ENCODE measurements at regions not wholly inside any gene's neighbourhood (a gene's known extent, or its start where the extent isn't known, plus 50 kb on each side); places are given as distances from the start of the nearest gene placed in this dataset.

- no peak for FAIRE-seq
Observed at GRCh38 chr9:13580760-13581159, 301.3 kb upstream of the MPDZ start.

GRCh38 chr9:13580131-13580530 is 300.6 kb upstream of the MPDZ start:
- FAIRE-seq = no peak

DNA sequence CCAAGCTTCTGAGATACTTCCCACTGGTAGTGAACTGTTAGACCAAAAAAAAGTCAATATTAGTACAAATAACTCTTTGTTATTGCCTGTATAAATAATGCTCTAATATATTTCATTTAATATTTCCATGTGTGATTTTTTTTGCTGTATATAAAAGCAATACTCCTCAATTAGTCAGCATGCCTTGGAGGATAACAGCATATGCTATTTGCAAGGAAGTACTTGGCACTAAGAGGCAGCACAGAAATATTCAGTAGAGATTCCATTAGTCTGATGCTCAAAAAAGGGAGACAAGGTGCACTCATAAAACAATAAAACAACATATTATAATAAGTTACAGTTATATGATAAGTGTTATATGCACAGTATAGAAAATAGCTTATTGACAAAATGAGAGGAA is 296.6 kb upstream of the MPDZ start:
- FAIRE-seq = no peak

DNA sequence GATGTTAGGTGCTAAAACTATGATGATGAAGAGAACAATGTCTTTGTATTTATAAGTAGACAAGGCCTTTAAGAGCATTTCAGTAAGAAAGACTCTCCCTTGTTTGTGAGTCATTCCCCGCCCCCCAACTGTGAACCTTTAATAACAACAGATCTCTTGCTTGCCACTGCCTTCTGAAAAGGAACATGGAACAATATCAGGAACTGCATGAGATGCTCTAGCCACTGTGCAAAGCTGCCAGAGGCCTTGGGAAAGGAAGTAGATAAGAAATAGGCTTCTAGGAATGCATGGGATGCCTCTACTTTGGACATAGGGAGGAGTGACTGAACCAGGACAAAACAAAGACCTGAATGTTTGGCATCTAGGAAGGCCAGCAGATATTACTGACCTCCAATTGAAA is 296.1 kb upstream of the MPDZ start:
- no peak for FAIRE-seq

DNA sequence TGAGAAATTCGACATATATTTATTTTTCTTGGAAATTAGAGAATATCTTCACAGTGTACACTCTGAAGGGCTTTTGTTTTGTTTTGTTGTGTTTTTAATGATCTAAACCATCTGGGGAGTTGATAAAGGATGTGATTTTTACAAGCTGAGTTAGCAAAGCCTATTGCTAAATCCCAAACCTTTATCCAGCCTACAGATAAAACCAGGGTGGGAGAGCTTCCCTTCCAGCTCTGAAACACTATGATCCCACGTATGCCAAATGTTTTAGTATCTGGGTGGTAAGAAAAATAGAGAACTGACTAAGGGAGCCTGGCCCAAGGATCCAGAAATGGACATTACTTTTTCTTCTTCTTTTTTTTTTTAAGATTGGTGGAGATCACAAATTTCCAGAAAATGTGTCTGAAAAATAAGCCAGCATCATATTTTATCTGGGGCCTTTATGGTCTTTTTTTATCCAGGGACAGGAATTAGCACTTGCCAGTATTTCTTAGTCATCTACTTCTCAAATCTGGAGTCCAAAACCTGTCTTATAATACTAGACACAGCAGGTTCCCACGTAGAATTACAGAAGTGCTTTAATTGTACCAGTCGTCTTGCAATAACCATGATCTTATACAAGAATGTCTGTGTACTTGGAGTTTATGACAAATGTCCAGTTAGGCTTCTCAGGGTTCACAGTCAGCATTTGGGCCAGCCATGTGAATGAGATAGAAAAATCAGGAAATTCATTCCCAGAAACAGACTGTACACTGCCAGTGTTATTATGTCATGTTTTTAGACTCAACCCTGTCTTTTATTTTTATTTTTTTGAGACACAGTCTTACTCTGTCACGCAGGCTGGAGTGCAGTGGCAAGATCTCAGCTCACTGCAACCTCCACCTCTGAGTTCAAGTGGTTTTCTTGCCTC is 290.8 kb upstream of the MPDZ start:
- FAIRE-seq = no peak

GRCh38 chr9:13569602-13570067 is 290.1 kb upstream of the MPDZ start:
- no peak for FAIRE-seq

DNA sequence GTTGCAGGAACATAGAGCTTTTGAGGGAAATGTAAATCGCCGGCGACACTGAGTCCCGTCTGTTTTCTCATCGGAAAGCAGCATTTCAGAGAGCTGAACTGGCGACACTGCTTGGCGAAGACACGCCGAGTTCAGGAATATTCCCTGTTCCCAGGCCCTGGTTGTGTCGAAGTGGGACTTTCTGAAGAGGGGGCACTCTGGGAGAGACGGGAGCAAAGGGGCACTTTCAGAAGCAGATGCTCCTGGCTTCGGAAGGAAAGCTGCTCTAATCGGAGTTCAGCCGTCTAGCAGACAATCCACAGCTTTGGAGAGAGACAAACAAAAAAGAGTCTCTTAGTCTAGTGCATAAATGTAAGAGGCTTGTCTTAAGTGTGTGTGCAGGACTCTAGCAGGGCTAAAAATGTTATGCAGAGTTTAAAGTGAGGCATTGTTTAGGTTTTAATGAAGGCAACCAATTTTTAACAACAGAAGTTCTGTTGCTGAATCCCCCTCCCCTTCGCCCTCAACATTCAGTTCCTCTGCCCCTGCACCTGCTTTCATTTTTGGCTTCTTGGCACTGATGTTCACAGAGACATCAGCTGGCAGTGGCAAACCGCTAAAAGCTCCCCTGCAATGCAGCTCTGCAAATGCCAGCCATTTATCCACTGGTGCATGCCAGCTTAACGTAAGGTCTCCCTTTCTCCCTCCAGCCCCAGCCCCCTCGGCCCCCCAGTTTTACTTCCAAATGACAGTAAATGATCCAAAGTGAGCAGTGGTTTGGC is 289.5 kb upstream of the MPDZ start:
- FAIRE-seq = no peak

DNA sequence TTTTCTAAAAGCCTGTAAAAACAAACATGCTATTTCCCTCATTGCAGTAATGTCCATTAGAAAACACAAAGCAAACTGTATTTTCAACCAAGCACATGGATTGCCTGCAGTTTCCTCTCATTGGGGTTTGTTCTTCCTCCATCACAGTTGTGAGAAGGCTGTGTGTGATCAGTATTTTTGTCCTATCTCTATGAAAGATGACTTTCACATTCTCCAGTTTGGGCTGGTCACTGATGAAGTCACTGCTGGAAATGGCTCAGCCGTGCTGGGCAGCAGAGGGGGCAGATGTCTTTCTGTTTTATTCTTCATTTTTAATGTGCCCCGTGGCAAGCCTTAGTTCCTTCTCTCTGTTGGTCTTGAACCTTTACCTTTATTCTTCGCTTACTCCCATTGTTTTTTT is 288.9 kb upstream of the MPDZ start:
- FAIRE-seq = no peak

DNA sequence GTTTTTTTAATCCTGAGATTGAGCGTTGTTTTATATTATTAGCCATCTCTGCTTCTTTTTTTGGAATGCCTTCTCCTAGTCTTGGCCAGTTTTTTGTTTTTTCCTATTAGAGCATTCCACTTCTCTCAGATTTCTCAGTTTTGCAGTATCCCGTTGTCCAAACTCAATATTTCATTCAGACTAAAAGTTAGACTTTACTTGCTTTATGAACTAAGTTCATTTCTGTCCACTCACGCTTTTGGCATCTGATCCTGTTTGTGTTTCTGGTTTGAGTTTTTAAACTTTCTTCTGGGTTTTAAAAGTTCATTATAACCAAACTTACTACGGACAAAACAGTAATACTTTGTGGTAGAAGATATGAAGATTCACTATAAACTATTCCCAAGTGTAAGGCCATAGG is 288.3 kb upstream of the MPDZ start:
- no peak for FAIRE-seq

DNA sequence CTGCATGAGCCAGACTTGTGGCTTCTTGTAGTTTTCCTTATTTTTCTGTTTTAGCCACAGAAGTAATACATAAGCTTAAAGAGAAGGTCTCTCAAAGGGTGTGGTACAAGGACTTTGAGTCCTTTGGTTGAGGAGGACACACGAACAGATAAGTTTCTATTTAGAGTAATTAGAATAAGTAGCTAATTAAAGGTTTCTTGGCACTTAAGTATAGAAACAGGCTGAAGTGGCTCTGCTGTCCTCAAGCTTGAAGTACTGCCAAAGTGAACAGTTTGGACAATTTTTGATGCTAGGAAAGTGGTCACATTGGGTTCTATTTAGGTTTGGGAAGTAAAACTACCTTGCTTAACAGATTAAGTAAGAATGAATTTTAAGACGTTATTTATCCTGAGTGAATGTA is 278.3 kb upstream of the MPDZ start:
- FAIRE-seq = no peak

GRCh38 chr9:13556656-13557055 is 277.2 kb upstream of the MPDZ start:
- no peak for FAIRE-seq

- FAIRE-seq = no peak
Observed at GRCh38 chr9:13555989-13556500, 276.6 kb upstream of the MPDZ start.

DNA sequence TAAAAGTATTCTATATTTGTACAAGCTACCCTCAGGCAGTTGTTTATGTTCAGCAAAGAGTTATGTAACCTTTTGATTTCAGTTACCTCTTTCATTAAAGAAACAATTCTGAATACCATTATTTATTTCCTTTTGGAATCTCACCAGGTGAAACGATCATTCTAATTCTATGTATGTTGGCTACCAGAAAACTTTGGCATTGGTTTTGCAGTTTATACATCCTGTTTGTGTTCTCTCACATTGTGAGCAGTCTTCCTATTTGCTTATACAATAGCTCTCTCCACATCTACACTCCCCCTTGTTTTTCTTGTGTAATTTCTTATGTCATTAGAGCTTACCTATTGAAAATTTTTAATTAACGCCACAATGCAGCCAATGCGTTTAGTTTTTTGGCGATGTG is 276.0 kb upstream of the MPDZ start:
- no peak for FAIRE-seq

GRCh38 chr9:13554626-13555025 is 275.1 kb upstream of the MPDZ start:
- no peak for FAIRE-seq

DNA sequence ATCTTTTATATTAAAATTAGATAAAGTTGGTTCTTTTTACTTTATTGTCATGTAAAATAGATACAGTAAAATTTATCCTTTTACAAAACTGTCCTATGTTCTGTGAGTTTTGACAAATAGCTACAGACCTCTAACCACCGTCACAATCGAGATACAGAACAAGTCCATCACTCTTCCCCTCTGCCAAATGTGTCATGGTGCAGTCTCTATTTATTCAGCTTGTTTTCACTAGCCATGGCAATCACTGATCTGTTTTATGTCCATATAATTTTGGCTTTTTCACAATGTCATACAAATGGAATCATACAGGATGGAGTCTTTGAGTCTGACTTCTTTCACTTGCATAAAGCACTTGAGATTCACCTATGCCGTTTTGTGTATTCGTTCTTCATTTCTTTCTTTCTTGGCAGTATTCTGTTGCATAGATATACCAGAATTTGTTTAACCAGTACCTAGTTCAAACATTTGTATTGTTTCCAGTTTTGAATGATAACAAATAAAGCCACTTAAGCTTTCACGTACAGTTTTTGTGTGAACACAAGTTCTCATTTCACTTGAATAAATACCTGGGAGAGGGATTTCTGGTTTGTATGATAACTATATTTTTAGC is 273.2 kb upstream of the MPDZ start:
- no peak for FAIRE-seq

- FAIRE-seq = no peak
Observed at GRCh38 chr9:13550519-13550918, 271.0 kb upstream of the MPDZ start.

DNA sequence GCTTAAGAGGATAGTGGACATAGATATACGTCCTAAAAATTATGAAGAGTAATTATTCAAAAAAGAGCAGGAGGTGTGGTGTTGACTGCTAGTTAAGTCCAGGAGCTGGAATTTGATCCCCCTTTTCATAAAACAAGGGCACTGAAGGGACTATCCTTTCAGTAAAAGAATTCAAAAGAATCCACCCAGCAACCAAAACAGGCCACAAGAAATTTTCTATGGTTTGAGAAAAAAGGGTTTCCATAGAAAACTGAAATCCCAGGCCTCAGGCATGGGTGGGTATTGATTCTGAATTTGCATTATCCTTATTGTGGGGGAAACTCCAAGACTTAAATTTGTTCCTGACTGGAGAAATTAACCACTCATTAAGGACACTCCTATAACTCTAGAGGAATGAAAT is 269.0 kb upstream of the MPDZ start:
- no peak for FAIRE-seq

DNA sequence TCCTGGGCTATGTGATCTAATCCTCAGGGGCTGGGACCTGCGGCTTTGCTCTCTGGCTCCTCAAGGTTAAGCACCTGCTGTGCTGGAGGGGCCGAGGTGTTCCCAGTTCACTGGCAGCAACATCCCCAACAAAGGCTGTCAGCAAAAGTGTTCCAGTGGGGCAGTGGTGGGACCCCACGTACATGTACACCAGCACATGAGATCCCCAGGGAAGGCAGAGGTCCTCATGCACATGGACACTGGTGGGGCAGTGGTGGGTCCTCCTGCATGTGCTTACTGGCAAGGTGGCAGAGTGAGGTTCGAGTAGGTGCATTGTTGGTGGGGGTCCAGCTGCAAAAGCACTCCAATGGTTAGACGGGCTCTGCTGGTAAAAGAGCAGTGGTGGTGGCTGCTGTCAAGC is 255.6 kb upstream of the MPDZ start:
- FAIRE-seq = no peak

DNA sequence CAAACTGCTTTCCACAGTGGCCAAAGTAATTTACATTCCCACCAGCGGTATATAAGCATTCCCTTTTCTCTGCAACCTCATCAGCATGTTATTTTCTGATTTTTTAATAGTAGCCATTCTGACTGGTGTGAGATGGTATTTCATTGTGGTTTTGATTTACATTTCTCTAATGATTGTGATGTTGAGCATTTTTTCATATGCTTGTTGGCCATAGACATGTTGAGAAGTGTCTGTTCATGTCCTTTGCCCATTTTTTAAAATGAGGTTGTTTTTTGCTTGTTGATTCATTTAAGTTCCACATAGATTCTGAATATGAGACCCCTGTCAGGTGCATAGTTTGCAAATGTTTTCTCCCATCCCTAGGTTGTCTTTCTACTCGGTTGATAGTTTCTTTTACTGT is 254.5 kb upstream of the MPDZ start:
- no peak for FAIRE-seq

- no peak for FAIRE-seq
Observed at GRCh38 chr9:13532407-13532806, 252.9 kb upstream of the MPDZ start.

DNA sequence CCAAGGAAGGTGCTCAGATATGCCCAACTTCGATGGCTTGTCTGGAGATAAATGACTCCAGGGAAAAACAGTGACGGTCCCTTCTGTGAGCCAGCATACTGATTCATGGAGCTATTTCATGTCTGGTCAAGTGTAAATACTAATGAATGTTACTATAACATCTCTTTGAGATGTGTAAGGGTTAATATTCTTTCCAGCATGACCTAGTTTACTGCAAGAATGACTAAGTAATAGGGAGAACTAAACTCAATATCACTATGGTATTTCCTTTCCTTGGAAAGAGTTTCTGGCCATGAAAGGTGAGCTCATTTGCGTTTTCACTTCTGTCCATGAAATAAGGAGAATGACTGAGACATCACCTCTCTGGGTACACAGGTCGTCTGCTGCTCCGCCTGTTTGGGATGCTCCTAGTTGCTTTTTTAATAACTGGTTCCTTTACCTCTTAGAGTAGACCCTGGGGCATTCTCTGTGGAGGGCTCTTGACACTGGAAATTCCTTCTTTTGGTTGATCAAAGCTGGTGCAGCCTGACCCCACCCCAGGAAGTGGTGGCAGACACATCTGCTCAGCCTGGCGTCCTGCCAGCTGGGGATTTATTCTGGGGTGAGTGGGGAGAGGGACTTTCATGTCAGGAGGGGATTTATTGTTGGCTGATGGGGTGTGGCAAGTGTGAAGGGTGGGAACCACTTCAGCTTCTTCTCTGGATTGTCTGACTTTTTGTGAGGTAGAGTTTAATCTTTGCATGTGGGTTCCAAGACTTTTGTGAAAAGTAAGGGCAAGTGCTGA is 250.0 kb upstream of the MPDZ start:
- FAIRE-seq = no peak

DNA sequence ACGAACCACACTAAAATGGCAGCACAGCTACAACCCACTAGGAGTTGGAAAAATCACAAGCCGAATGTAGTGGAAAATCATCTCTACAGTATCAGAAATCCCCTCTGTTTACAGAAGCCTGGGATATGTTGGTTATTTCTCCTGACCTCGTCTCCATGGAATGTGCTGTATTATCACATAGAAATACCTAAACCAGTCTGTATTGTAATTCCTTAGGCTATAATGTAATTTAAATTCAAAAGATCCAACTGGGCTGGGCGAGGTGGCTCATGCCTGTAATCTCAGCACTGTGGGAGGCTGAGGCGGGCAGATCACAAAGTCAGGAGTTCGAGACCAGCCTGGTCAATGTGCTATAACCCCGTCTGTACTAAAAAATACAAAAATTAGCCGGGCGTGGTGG is 244.8 kb upstream of the MPDZ start:
- no peak for FAIRE-seq

DNA sequence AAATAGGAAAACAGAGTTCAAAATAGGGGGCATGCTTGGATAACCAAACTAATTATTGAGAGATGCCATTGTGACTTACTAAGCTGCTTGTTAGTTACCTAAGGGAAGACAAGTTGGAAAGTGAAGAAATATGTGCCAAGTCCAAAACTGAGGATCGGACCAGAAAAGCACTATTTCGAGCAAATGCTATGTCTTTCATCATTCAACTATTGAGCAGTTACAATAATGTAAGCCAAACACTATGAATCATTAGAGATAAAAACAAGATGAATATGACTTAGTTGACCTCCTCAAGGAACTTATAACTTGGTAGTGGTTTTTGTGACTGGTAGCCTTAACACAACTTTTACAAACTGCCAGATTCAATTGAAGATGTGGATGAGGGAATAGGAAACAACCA is 240.6 kb upstream of the MPDZ start:
- no peak for FAIRE-seq
